CD1c-positive myeloid dendritic cell (primary cell): ENCODE measurements at regions not wholly inside any gene's neighbourhood (a gene's known extent, or its start where the extent isn't known, plus 50 kb on each side); places are given as distances from the start of the nearest gene placed in this dataset.
"Not testable (repeated sequence)": the region's sequence is repeated elsewhere in the genome, so short reads cannot be mapped to it uniquely, and the experiment has no call there.

Experiments
- DNase-seq: peaks from one replicate; pipeline ENCODE4 v3.0.0-alpha.2; 2016; ENCODE audit errors: extremely low spot score

DNA sequence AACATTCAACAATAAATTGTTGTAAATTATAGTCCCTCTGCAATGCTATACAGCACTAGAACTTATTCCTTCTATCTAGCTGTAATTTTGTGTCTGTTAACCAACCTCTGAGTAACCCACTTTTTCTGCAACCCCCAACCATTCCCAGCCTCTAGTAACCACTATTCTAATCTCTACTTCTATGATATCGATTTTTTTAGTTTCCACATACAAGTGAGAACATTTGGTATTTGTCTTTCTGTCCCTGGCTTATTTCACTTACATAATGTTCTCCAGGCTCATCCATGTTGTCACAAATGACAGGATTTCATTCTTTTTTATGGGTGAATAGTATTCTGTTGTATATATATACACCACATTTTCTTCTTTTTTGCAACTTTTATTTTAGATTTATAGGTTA lies 147.6 kb downstream of the MAIP1 start:
- no peak for DNase-seq

DNA sequence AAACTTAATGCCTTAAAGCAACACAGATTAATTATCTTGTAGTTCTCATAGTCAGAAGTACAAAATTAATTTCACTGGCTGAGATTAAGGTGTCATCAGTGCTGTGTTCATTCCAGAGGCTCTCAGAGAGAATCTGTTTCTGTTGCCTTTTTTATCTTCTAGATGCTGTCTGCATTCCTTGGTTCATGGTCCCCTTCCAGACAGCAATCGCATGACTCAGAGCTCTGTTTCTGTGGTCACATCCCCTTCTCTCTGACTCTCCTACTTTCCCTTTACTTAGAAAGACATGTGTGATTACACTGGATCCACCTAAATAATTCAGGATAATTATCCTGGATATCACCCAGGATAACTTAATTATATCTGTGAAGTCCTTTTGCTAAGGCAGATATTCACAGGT lies 148.6 kb downstream of the MAIP1 start:
- DNase-seq, result no peak

DNA sequence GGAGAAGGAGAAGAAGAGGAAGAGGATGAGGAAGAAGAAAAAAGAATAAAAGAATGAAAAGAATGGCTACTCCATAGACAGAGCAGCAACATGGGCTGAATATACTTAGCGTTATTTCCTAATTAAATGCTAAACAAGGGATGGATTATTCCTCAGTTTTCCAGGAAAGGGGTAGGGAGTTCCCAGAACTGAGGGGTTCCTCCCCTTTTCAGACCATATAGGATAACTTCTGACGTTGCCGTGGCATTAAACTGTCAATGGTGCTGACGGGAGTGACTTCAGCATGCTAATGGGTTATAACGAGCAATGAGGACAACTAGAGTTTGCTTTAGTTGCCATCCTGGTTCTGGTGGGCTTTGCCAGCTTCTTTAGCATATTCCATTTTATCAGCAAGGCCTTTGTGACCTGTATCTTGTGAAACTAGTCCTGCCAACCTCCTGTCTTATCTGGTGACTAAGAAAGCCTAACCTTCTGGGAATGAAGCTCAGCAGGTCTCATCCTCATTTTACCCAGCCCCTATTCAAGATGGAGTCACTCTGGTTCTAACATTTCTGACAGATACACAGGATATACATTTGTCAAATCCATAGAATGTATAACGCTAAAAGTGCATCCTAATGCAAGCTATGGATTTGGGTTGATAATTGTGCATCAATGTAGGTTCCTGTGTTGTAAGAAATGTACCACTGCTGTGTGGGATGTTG lies 152.3 kb downstream of the MAIP1 start:
- DNase-seq, result no peak

DNA sequence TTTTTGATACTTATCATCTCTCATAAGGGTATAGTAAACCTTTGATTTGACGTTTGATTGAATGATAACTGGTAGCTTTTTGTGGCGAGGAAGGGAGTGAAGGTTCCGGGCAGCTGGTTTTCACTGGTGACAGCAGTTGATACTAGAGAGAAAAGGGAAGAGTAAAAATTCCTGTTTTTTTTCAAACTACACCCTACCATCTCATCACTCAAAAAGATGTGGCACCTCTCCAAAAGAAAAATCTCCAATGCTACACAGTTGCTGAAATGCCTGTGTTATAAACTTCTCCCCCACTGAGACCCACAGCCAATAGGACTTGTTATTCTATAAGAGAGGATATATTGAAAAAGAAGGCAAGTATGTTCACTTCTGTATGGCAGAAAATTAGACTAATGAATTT lies 154.0 kb downstream of the MAIP1 start:
- DNase-seq, result no peak

DNA sequence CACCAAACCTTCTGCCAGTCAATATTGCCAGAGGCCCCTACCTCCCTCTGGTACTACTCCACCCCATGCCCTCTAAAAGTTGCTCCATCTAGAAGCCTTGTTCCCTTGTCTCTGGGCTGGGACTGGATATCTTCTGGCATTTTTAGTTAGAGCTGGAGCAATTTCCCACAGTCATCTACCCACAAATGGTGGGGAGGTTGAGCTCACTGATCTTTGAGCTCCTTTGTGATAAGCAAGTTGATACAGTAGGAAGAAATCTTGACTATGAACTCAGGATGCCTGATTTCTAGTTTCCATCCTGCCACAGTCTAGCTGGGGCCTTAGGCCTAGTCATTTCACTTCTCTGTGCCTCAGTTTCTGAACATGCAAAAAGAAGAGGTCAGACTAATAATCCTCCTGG lies 155.0 kb downstream of the MAIP1 start:
- no peak for DNase-seq

DNA sequence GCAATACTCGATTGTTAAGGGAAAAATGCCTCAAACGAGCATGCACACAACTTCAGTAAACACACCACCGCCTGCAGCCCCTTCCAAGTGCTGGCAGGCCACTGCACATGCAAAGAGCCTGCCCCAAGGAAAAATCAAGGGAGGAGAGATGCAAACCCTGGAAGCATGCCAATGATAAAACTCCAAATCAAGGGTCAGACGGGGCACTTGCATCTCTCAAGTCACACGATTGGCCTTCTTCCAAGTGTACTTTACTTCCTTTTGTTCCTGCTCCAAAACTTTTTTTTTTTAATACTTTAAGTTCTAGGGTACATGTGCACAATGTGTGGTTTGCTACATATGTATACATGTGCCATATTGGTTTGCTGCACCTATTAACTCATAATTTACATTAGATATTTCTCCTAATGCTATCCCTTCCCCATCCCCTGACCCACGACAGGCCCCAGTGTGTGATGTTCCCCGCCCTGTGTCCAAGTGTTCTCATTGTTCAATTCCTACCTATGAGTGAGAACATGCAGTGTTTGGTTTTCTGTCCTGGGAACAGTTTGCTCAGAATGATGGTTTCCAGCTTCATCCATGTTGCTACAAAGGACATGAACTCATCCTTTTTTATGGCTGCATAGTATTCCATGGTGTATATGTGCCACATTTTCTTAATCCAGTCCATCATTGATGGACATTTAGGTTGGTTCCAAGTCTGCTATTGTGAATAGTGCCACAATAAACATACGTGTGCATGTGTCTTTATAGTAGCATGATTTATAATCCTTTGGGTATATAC lies 157.8 kb downstream of the MAIP1 start:
- DNase-seq, result not testable (repeated sequence)

DNA sequence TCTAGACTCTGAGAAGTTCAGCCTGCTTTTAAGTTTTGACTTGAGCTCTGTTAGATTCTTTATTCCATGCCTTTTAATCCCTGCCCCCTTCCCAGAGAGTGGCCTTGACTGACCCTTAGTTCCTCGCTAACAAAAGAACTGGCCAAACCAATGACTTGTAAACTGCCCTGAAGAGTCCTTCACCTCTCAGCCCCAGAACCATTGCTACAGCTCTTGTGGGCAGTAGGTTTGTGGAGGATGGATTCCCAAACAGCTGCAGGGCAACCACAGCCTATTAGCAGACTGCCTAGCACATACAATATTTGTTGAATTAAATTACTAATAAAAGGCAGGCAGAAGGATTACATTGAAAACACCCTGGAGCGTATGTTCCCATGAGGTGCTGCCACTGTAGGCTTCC lies 163.9 kb downstream of the MAIP1 start:
- DNase-seq, result no peak

DNA sequence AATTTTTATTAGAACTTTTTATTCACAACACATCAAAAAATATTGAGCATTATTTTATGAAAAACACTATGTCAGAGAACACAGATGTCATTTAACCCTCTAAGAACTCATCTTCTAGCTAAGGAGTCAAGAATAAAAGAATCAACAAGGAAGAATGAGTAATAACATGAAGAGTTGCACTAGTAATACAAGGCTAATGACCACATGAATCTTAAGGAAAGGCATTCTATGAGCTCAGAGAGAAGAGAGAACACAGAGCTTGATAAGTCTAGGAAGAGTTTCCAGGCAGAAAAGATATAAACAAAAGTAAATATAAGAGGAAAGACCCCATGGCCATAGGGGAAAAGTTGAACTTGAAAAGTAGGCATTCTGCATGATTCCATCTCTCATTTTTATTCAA lies 166.5 kb downstream of the MAIP1 start:
- DNase-seq, result no peak

DNA sequence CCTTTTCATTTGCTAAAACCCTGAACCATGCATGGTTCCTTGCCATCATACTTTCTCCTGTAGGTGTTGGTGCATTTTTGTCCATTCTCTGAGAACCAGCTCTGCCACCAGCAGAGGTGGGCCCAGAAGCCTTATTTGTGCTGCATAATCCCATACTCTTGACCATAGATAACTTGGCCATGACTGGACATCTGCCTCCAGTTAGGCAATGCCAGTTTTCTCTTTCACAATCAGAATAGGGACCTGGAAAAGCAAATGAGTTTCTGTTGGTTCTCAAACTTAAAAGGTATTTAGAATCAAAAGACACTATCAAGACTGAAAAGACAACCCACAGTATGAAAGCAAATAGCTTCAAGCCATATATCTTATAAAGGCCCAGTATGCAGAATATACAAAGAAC lies 167.3 kb downstream of the MAIP1 start:
- DNase-seq, result no peak

DNA sequence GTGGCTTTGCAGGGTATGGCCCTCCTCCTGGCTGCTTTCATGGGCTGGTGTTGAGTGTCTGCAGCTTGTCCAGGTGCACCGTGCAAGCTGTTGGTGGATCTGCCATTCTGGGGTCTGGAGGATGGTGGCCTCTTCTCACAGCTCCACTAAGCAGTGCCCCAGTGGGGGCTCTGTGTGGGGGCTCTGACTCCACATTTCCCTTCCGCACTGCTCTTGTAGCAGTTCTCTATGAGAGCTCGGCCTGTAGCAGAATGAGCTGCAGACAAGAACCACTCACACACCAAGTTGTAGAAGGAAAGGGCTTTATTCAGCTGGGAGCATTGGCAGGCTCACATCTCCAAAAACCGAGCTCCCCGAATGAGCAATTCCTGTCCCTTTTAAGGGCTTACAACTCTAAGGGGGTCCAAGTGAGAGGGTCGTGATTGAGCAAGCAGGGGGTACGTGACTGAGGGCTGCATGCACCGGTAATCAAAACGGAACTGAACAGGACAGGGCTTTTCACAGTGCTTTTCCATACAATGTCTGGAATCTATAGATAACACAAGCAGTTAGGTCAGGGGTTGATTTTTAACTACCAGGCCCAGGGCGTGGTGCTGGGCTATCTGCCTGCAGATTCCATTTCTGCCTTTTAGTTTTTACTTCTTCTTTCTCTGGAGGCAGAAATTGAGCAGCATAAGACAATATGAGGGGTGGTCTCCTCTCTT lies 169.4 kb downstream of the MAIP1 start:
- DNase-seq, result not testable (repeated sequence)

DNA sequence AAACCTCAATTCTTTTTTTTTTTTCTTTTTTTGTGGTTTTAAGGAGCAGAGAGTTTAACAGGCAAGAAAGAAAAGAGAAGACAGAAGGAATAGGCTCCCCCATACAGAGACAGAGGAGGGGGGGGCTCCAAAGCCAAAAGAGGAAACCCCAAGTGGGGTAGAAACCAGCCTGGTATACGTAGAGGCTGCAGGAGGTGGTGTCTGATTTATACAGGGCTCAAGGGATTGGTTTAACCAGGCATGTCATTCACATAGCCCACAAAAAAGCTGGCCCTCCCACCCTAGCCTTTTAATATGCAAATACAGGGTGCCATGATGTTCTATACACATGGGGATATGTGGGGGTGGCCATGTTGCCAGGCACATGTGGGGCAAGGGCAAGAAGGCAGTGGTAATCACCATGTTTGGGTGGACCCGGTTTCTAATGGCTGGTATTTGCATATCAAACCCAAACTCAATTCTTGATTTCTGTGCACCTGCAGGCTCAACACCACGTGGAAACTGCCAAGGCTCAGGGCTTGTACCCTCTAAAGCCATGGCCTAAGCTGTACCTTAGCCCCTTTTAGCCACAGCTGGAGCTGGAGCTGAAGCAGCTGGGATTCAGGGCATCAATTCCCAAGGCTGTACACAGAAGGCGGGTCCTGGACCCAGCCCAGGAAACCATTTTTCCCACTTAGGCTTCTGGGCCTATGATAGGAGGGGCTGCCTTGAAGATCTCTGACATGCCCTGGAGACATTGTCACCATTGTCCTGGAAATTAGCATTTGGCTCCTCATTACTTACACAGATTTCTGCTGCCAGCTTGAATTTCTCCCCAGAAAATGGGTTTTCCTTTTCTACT lies 170.3 kb downstream of the MAIP1 start:
- DNase-seq, result no peak

DNA sequence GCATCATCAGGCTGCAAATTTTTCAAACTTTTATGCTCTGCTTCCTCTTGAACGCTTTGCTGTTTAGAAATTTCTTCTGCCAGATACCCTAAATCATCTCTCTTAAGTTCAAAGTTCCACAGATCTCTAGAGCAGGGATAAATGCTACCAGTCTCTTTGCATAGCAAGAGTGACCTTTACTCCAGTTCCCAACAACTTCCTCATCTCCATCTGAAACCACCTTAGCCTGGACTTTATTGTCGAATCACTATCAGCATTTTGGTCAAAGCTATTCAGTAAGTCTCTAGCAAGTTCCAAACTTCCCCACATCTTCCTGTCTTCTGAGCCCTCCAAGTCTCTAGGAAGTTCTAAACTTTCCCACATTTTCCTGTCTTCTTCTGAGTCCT lies 170.9 kb downstream of the MAIP1 start:
- not testable (repeated sequence) for DNase-seq

DNA sequence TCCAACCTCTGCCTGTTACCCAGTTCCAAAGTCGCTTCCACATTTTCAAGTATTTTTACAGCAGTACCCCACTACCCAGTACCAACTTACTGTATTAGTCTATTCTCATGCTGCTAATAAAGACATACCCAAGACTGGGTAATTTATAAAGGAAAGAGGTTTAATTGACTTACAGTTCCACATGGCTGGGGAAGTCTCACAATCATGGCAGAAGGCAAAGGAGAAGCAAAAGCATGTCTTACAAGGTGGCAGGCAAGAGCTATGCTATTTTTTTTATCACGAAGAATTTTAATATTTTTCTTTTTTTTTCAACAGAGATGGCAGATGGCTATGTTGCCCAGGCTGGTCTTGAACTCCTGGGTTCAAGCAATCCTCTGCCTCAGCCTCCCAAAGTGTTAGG lies 171.3 kb downstream of the MAIP1 start:
- not testable (repeated sequence) for DNase-seq

DNA sequence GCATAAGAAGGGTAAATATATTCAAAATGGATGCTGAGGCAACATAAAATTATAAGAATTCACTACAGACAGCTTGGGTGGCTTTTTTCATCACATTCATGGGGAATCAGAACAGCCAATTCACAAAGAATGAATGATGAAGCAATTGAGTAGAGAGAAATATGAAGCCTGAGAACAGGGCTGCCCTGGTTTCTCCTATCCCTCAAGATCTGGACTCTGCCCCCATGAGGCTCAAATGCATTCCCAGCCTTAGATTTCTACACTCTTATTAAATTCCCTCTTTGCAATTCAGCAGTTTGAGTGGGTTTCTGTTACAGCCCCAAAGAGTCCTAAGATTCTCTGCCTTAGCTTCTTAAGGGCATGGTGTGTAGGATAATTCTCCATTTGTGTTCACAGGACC lies 172.5 kb downstream of the MAIP1 start:
- DNase-seq, result no peak

DNA sequence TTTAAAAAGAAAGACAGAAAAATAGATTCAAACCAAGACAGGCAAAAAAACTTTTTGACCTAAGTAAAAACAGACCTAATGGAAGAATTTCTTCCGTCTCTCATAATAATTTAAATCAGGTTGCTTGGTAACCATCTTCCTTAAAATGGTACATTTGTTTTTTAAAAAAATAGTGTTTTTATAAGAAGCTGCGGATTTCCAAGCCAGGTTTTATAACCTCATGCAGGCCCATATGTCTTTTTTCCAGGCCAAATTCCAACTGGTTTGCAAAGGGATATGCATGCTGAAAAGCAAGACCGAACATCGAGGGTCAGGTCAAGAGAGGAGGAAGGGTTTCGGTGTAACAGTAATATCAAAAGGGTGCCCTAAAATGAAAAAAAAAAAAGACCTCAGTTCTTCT lies 172.9 kb downstream of the MAIP1 start:
- DNase-seq, result no peak

DNA sequence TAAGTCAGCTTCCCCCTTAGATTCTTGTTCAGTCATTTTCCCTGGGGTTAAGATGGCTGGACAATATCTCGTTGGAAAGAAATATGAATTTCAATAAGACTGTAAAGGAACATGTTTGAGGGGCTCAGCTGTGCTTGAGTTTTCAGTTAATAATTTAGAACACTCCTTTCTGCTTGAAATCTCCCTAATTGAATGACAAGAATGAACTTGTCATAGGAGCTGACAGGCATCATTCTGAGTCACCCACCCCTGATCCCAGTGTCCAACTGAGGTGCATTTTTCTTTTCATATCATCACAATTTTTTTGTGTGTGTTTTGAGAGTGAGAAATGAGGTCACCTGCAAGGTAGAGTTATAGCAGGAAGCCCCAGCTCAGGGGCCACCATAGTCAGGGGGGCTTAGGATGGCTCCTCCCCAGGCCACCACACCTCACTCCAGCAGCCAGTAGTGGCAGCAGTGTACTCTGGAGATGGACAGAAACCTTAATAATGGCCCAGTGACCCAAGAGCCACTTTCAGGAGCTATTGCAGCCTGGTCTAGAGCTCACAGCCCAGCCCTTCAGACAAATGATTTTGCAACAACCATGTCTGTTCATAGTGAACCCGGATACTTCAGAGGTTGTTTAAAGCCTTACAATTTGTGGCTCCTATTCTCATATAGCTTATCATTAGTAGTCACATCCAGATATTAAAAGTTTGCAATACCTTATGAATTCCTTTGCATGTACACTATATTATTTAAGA lies 174.5 kb downstream of the MAIP1 start:
- DNase-seq, result no peak

DNA sequence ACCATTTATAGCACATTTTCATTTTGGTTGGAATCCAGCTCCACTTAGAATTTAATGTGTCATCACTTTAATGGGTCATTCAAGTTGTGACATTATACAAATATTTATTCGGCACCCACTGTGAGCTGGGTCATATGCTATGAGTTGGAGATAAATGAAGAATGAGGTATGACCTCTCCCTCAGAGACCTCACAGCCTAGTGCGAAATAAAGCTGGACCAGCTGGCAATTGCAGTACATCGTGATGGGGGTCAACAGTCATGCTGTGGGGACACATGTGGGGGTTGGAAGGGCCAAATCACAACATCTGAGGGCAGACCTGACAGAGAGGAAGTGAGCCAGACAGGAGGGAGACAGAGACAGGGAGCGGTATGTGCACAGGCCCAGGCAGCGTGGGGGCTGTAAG lies 175.4 kb downstream of the MAIP1 start:
- DNase-seq, result no peak

DNA sequence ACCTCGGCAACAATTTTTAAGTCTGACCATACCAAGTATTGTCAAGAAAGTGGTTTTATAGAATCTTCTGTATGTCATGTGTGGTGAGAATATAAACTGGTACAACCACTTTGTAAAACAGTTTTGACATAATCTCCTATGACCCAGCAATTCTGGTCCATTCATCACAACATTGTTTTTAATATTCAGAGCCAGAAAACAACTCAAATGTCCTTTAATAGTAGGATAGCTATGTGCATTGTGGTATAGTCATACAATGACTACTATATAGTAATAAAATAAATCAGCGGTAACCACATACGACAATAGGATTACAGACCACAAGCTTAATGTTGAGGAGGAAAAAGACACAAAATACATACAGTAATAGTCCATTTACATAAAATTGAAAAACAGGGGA lies 175.2 kb upstream of the SPATS2L start:
- DNase-seq, result no peak

DNA sequence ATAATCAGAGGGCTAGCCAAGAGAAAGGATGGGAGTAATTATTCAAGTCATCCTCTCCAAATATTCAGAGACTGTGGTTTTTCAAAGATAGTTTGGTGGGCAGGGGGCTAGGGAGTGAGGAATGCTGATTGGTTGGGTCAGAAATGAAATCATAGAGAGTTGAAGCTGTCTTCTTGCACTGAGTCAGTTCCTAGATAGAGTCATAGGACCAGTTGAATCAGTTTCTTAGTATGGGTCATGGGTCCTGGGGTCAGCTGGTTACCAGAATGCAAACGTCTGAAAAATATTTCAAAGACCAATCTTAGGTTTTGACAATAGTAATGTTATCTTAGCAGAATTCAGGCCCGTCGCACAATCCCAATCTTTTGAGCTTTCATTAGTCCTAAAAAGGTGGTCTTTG lies 171.4 kb upstream of the SPATS2L start:
- DNase-seq, result no peak

DNA sequence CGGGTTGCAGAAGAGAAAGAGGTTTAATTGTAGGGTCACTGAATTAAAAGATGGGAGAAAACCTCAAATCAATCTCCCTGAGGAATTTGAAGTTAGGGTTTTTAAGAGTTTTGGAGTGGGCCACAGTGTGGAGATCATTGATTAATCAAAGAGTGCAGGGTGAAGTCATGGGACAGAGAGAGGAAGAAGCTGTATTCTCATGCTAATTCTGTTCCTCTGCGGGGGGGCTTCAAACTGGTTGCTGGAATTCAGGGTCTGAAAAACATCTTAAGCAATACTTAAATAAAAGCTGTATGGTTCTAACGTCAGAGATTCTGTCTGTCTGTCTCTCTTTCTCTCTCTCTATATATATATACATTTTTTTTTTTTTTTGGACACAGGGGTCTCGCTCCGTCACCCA lies 169.8 kb upstream of the SPATS2L start:
- DNase-seq, result no peak

DNA sequence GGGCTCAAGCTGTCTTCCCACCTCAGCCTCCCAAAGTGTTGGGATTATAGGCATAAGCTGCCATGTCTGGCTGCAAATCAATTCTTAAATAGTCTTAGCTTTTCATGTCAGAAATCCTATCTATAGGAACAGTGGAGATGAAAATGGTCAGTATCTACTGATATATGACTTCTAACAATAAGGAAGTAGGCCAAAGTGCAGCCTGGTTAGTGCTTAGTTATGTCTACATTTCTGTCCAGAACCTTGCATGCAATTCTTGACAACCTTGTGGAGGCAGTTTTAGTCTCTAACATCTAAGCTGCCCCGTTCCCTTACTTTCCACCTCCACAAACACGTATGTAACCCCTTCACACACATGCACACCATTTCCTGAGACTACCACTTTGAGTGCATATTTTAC lies 169.2 kb upstream of the SPATS2L start:
- DNase-seq, result no peak
